HG02610 (cell line): ENCODE measurements at regions not wholly inside any gene's neighbourhood (a gene's known extent, or its start where the extent isn't known, plus 50 kb on each side); places are given as distances from the start of the nearest gene placed in this dataset.

Source experiments
- ATAC-seq: cut with Tn5 transposase; IDR thresholded peaks from one replicate; pipeline ENCODE4 v1.9.1; 2021; ENCODE audit warnings: mild to moderate bottlenecking, moderate library complexity; ENCODE audit not compliant: unreplicated experiment

- ATAC-seq = no peak
Observed at GRCh38 chr1:208759255-208759654, 515.1 kb upstream of the PLXNA2 start.

DNA sequence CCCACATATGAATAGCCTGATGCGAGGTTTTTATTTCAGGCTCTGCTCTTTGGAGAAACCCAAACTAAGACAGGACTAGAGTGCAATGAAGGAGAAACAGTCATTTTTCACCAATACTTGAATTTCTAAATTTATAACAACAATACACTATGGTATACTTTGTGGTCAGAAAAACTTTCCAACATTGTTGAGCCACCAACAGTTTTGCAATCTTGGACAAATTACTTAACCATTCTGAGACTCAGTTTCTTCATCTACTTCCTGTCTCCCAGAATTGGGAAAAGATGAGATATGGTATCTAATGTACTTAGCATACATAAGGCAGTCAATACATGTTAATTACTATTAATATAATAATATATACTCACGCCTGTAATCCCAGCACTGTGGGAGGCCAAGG lies 519.8 kb upstream of the PLXNA2 start:
- no peak for ATAC-seq

DNA sequence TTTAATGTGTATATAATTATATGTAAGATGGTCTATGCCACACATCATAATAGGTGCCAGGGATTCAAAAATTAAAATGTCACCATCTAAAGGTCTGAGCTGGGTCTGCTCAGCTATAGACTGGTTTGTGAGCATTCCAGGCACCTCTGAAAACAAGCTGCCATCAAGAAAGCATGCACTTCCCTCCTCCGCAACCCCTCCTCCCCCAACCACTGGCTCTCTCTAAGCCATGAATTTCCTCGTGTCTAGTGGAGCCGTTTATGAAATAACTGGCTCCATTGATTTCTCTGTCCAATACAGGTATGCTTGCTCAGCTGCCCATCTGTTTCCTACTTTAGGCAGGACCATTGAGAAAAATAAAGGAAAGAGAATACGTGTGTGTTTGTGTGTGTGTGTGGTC lies 522.6 kb upstream of the PLXNA2 start:
- no peak for ATAC-seq

- no peak for ATAC-seq
Observed at GRCh38 chr1:208767816-208768215, 523.6 kb upstream of the PLXNA2 start.

DNA sequence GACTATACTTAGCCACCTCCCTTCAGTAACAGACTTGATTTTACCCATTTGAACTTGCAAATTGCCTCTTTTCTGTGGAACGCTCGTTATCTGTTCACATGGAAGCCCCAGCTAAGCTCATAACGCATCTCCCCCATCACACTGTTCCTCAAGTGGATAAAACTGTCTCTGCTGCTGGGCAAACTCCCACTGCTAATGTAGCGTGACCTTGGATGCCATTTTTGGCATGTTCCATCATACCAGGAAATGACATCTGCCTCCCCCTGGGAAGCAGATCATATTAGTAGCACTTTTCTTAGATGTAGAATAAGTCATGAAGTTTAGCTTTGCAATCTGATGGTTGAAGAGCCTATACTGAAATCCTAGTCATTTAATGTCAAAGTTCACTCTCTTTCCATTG lies 528.7 kb upstream of the PLXNA2 start:
- ATAC-seq = no peak

- ATAC-seq = no peak
Observed at GRCh38 chr1:208775841-208776240, 531.7 kb upstream of the PLXNA2 start.

GRCh38 chr1:208778417-208778816 lies 534.2 kb upstream of the PLXNA2 start:
- no peak for ATAC-seq

DNA sequence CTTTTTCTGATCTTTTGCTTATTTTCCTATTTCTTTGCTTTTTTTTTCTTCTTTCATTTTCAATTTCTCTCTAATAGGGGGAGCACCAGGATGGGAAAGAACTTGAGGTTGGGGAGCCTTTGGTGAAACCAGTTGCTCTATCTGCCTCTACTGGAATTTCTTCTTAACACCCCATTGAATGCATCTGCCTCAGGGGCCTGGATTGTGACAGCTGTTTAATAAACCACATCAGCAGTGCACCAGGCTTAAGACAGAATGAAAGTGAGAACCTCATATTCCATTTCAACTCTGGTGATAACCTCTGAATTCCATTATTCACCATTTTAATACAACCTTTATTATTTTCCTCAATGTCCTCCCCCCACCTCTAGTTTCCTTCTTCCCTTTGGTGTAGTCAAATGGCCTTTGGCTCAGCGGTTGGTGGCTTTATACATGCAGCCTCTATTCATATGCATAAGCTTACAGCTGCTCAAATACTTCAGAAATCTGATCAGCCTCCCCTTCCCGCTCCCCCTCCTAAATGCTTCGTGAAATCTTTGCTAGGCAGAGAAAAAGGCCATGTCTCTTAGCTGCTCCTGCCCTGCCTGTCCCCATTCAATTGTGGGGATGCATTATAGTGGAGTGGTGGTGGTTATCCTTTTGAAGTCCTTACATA lies 537.3 kb upstream of the PLXNA2 start:
- no peak for ATAC-seq

DNA sequence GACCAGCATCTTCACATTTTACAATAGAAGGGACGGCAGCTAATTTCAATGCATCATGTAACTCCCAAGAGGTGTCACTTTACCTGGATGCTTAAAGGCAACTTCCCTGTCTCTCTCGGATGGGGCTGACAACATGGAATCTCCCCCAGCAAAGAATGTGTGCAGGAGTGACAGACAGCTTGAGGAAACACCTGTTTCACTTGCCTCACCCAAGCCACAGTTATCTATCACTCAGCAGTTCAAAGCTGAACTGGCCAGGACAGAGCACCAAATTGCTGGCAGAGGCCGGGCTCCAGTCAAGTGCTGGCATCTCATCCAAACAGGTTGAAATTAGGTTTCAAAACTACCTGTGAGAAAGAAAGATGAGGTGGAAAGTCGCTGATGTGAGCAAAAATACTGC lies 538.0 kb upstream of the PLXNA2 start:
- no peak for ATAC-seq

DNA sequence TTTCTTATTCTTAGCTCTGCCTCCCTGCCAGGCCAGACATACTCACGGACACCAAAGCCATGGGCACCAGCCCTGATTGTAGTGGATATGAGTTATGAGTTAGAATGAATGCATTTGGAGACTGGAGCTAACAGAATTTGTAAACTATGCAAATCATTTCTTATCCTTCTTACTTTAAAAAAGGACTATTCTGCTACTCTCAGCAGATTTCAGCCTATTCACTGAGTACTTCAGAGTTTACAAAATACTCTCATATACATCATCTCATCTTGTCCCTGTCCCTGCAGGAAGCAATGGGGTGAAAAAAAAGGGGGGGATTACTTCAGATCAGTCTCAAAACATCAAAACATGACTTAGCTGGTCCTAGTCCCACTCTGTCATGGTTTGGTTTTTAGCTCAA lies 541.4 kb upstream of the PLXNA2 start:
- no peak for ATAC-seq

DNA sequence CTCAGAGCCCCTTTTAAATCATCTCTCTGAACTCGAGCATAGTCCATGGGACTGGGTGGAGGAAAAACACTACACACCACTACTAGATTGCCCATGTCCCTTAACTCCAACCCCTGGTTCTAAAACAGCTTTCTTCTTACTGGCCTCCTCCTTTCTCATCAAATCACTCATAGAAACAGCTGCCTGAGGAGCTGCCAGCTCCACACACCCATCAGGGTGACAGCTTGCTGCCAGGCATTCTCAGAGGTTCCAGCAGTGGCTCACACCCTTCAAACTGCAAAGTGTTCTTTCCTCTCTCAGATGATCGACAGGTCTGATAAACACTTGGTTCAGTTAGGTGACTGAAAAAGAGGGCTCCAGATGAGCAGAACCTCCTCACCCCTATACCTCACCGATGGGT lies 543.0 kb upstream of the PLXNA2 start:
- no peak for ATAC-seq

GRCh38 chr1:208788013-208788540 lies 543.9 kb upstream of the PLXNA2 start:
- no peak for ATAC-seq

DNA sequence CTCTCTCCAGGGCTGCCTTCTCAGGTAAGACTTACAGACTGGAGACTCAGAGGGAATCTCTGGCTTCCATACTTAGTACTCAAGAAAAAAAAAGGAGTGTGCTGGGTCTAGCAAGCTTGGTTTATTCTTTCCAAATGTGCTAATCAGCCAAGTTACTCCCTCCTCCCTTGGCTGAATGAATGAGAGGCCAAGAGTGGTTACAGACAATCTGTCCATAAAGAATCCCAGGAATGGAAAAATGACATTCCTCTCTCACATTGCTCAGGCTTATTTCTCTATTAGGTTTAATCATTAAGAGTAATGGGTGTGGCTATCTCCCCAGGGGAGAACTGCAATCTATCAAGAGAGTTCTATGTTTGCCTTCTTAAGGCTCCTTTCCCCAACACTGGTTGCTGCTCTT lies 547.3 kb upstream of the PLXNA2 start:
- ATAC-seq = no peak

DNA sequence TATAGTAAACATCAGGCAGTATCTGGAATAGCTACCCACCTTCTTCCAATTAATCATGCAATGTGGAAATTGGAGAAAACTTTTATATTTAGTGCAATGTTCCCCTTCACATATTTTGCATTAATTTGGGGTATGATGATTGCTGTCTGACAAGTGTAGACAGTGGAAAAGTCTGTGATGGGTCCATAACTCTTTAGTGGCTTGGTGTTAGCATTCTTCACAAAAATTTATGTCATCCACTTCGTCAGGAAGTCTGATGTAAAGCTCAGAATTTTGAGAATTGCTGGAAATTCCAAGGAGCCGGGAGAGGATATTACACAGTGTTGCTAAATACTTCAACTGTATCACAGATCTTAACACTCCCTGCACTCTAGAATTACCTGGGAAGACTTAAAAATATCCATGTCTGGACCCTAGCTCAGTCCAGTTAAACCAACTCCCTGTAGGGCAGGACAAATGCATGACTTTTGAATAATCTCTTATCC lies 549.7 kb upstream of the PLXNA2 start:
- ATAC-seq = no peak

DNA sequence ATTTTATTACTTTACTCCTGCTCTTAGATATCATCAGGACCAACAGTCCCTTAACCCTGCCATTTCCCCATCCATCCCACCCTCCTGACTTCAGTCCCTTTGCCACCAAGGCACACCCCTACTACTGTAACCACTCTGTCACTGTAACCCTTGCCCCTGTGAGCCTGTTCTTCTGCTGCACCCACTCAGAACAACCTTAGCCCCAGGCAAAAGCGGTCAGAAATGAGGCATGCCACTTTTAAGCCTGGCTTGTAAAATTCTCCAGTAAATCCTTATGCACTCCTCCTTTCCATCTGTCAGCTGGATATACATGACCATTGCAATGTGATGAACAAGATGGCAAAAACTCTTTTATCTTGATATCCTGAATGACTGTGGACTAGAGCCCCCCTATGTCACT lies 555.0 kb upstream of the PLXNA2 start:
- no peak for ATAC-seq

- ATAC-seq = no peak
Observed at GRCh38 chr1:208803011-208803811, 559.0 kb upstream of the PLXNA2 start.

GRCh38 chr1:208807446-208808127 lies 563.4 kb upstream of the PLXNA2 start:
- no peak for ATAC-seq

GRCh38 chr1:208808301-208808700 lies 564.1 kb upstream of the PLXNA2 start:
- no peak for ATAC-seq

GRCh38 chr1:208809876-208810275 lies 565.7 kb upstream of the PLXNA2 start:
- no peak for ATAC-seq

DNA sequence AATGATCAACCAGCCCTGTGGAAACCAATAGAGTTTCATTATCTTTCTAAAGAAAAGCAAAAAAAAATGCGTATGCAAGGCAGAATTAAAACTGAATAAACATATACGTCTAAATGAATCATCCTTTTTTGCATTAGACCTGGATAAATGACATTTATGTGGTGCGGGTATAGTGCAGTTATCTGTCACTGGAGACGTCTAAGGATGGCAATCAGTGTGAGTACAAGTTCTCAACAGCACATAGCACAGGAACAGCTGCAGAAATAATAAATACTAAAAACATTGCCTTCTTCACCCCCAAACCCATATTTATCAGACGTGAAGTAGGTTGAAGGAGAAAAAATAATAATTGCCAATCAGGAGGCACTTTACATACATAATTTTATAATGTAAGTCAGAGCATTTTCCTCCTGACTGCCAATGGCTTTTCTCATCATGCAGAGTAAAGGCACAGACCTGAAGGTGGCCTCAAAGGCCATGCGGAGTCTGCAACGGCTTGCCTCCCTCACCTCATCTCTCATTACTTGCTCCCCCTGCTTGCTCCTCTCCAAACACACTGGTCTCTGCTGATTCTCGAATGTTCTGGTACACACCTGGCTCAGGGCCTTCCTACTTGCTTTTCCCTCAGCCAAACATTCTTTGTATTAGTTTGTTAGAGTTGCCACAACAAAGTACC lies 574.7 kb upstream of the PLXNA2 start:
- ATAC-seq = no peak

GRCh38 chr1:208820580-208821212 lies 576.5 kb upstream of the PLXNA2 start:
- ATAC-seq = no peak
